ENCODE measurements at regions not wholly inside any gene's neighbourhood (a gene's known extent, or its start where the extent isn't known, plus 50 kb on each side); places are given as distances from the start of the nearest gene placed in this dataset.

DNA sequence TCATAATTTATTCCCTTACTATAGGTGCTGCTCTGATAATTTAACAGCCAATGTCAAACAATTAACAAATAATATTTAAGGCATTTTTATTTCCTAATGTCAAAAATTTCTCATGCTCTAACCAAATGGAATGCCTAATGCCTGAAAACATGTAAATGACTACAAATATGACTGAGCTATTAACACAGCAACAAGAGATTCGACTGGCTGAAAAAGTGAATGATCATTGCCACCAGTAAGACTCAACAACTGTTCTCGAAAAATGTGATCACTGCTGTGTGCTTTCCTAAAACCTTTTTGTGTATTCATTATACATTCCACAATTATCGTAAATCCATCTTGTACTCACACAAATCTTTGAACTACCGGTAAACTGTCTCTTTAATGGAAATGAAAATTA lies 118.7 kb downstream of the NPY start:
- no peak for TF ChIP-seq GLIS3 (CRISPR knock-in tag; IDR thresholded peaks at IDR 0.05)
- no peak for TF ChIP-seq TCF4 (CRISPR knock-in tag; IDR thresholded peaks at IDR 0.05; ENCODE audit: borderline replicate concordance)
- no peak for TF ChIP-seq SNAI2 (CRISPR knock-in tag; IDR thresholded peaks at IDR 0.05)
- TF ChIP-seq ISL1 (CRISPR knock-in tag; IDR thresholded peaks at IDR 0.05) = no peak
- TF ChIP-seq RARB (CRISPR knock-in tag; IDR thresholded peaks at IDR 0.05) = no peak
- TF ChIP-seq, protein P1, sequence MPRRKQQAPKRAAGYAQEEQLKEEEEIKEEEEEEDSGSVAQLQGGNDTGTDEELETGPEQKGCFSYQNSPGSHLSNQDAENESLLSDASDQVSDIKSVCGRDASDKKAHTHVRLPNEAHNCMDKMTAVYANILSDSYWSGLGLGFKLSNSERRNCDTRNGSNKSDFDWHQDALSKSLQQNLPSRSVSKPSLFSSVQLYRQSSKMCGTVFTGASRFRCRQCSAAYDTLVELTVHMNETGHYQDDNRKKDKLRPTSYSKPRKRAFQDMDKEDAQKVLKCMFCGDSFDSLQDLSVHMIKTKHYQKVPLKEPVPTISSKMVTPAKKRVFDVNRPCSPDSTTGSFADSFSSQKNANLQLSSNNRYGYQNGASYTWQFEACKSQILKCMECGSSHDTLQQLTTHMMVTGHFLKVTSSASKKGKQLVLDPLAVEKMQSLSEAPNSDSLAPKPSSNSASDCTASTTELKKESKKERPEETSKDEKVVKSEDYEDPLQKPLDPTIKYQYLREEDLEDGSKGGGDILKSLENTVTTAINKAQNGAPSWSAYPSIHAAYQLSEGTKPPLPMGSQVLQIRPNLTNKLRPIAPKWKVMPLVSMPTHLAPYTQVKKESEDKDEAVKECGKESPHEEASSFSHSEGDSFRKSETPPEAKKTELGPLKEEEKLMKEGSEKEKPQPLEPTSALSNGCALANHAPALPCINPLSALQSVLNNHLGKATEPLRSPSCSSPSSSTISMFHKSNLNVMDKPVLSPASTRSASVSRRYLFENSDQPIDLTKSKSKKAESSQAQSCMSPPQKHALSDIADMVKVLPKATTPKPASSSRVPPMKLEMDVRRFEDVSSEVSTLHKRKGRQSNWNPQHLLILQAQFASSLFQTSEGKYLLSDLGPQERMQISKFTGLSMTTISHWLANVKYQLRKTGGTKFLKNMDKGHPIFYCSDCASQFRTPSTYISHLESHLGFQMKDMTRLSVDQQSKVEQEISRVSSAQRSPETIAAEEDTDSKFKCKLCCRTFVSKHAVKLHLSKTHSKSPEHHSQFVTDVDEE (CRISPR knock-in tag; IDR thresholded peaks at IDR 0.05) = no peak
- no peak for TF ChIP-seq PPARA (CRISPR knock-in tag; IDR thresholded peaks at IDR 0.05; ENCODE audit: borderline replicate concordance)
- no peak for TF ChIP-seq TOX (CRISPR knock-in tag; IDR thresholded peaks at IDR 0.05; ENCODE audit: borderline replicate concordance)
- TF ChIP-seq OSR1 (CRISPR knock-in tag; IDR thresholded peaks at IDR 0.05) = no peak
- no peak for TF ChIP-seq ZNF8 (CRISPR knock-in tag; IDR thresholded peaks at IDR 0.05)
- TF ChIP-seq, protein P2, sequence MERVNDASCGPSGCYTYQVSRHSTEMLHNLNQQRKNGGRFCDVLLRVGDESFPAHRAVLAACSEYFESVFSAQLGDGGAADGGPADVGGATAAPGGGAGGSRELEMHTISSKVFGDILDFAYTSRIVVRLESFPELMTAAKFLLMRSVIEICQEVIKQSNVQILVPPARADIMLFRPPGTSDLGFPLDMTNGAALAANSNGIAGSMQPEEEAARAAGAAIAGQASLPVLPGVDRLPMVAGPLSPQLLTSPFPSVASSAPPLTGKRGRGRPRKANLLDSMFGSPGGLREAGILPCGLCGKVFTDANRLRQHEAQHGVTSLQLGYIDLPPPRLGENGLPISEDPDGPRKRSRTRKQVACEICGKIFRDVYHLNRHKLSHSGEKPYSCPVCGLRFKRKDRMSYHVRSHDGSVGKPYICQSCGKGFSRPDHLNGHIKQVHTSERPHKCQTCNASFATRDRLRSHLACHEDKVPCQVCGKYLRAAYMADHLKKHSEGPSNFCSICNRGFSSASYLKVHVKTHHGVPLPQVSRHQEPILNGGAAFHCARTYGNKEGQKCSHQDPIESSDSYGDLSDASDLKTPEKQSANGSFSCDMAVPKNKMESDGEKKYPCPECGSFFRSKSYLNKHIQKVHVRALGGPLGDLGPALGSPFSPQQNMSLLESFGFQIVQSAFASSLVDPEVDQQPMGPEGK (CRISPR knock-in tag; IDR thresholded peaks at IDR 0.05; ENCODE audit: borderline replicate concordance) = no peak
- TF ChIP-seq ARNTL (CRISPR knock-in tag; IDR thresholded peaks at IDR 0.05; ENCODE audit: borderline replicate concordance, low read depth) = no peak
- TF ChIP-seq, protein P3, sequence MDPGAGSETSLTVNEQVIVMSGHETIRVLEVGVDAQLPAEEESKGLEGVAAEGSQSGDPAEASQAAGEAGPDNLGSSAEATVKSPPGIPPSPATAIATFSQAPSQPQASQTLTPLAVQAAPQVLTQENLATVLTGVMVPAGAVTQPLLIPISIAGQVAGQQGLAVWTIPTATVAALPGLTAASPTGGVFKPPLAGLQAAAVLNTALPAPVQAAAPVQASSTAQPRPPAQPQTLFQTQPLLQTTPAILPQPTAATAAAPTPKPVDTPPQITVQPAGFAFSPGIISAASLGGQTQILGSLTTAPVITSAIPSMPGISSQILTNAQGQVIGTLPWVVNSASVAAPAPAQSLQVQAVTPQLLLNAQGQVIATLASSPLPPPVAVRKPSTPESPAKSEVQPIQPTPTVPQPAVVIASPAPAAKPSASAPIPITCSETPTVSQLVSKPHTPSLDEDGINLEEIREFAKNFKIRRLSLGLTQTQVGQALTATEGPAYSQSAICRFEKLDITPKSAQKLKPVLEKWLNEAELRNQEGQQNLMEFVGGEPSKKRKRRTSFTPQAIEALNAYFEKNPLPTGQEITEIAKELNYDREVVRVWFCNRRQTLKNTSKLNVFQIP (CRISPR knock-in tag; IDR thresholded peaks at IDR 0.05; ENCODE audit: borderline replicate concordance, low read depth) = no peak
- no peak for TF ChIP-seq ZNF70 (CRISPR knock-in tag; IDR thresholded peaks at IDR 0.05)
- TF ChIP-seq CSDC2 (CRISPR knock-in tag; IDR thresholded peaks at IDR 0.05) = no peak
- TF ChIP-seq, protein P4, sequence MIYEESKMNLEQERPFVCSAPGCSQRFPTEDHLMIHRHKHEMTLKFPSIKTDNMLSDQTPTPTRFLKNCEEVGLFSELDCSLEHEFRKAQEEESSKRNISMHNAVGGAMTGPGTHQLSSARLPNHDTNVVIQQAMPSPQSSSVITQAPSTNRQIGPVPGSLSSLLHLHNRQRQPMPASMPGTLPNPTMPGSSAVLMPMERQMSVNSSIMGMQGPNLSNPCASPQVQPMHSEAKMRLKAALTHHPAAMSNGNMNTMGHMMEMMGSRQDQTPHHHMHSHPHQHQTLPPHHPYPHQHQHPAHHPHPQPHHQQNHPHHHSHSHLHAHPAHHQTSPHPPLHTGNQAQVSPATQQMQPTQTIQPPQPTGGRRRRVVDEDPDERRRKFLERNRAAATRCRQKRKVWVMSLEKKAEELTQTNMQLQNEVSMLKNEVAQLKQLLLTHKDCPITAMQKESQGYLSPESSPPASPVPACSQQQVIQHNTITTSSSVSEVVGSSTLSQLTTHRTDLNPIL (CRISPR knock-in tag; IDR thresholded peaks at IDR 0.05; ENCODE audit: low read depth) = no peak
- TF ChIP-seq ZNF565 (CRISPR knock-in tag; conservative IDR thresholded peaks at IDR 0.05; ENCODE audit: low read depth) = no peak
- ATAC-seq = peak; percentile 22; the same call in 2 of the 3 replicates

DNA sequence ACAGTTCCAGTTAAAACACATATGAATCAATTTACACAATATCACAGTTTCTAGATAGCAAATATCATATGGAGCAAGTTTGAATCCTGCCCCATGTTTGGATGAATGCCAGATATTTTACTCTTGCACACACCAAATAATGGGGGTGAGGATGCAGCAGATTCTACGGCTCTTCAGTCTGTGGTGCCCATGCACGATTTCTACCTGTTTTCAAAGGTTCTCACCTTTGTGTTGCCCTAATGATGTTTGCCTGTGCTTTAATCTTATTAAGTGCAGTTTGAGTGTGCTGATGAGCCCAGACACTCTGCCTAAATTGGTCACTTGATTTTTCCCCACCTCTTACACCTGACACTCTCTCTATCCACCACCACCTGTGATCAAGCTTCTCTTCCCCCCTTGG lies 119.6 kb downstream of the NPY start:
- TF ChIP-seq CSDC2 (CRISPR knock-in tag; IDR thresholded peaks at IDR 0.05) = no peak
- no peak for TF ChIP-seq BACH2 (CRISPR knock-in tag; IDR thresholded peaks at IDR 0.05; ENCODE audit: borderline replicate concordance)
- TF ChIP-seq, protein P3 (CRISPR knock-in tag; IDR thresholded peaks at IDR 0.05; ENCODE audit: borderline replicate concordance, low read depth) = no peak
- TF ChIP-seq, protein P2 (CRISPR knock-in tag; IDR thresholded peaks at IDR 0.05; ENCODE audit: borderline replicate concordance) = no peak
- ATAC-seq = no peak

DNA sequence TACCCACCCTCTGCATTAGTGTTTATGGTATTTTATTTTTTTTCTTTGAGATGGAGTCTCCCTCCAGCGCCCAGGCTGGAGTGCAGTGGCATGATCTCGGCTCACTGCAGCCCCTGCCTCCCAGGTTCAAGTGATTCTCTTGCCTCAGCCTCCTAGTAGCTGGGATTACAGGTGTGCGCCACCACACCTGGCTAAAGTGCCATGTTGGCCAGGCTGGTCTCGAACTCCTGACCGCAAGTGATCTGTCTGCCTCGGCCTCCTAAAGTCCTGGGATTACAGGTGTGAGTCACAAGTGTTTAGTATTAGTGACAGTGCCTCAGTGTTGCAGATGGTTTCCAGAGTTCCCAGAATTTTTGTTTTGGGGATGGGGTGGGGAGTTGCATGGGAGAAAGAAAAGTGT lies 120.3 kb downstream of the NPY start:
- TF ChIP-seq GLIS3 (CRISPR knock-in tag; IDR thresholded peaks at IDR 0.05) = no peak
- no peak for TF ChIP-seq ZNF70 (CRISPR knock-in tag; IDR thresholded peaks at IDR 0.05)
- TF ChIP-seq ESRRG (CRISPR knock-in tag; IDR thresholded peaks at IDR 0.05) = no peak
- no peak for TF ChIP-seq CSDC2 (CRISPR knock-in tag; IDR thresholded peaks at IDR 0.05)
- no peak for TF ChIP-seq TOX (CRISPR knock-in tag; IDR thresholded peaks at IDR 0.05; ENCODE audit: borderline replicate concordance)
- TF ChIP-seq, protein P1 (CRISPR knock-in tag; IDR thresholded peaks at IDR 0.05) = no peak
- no peak for TF ChIP-seq ZFP3 (CRISPR knock-in tag; IDR thresholded peaks at IDR 0.05)
- TF ChIP-seq ZC3H10 (CRISPR knock-in tag; IDR thresholded peaks at IDR 0.05) = no peak
- no peak for TF ChIP-seq RARB (CRISPR knock-in tag; IDR thresholded peaks at IDR 0.05)
- TF ChIP-seq, protein P2 (CRISPR knock-in tag; IDR thresholded peaks at IDR 0.05; ENCODE audit: borderline replicate concordance) = no peak
- ATAC-seq = no peak
